Right lobe of liver (tissue), 6 donors: ENCODE measurements at regions not wholly inside any gene's neighbourhood (a gene's known extent, or its start where the extent isn't known, plus 50 kb on each side); places are given as distances from the start of the nearest gene placed in this dataset.

Experiments
- ATAC-seq, 4 donors: fragments of 200-7000 bp; cut with Tn5 transposase; one replicate each; pipeline ENCODE4 v1.9.1; 2020; ENCODE audit warnings: mild to moderate bottlenecking in 4 of 4, moderate library complexity in 4 of 4
- DNase-seq, 3 donors: peaks; one replicate each; pipeline ENCODE4 v3.0.0-alpha.2; 2020
- H3K27ac ChIP-seq, 3 donors: fragments of 200-600 bp; one replicate each; pipeline ENCODE4 v1.8.0; 2022
- H3K27me3 ChIP-seq, 2 donors: fragments of 200-600 bp; one replicate each; pipeline ENCODE4 v1.8.0; 2022
- H3K36me3 ChIP-seq, 4 donors: fragments of 200-600 bp; sonication (generic) in 1 of 4; one replicate each; pipeline versions ENCODE4 v1.5.1 to v1.8.0; 2017 to 2022; ENCODE audit warnings: control low read depth in 1 of 4
- H3K4me1 ChIP-seq, 4 donors: fragments of 200-600 bp; sonication (generic) in 1 of 4; one replicate each; pipeline versions ENCODE4 v1.5.1 to v1.8.0; 2017 to 2022; ENCODE audit warnings: control low read depth in 1 of 4
- H3K4me3 ChIP-seq, 3 donors: fragments of 200-600 bp; one replicate each; pipeline ENCODE4 v1.8.0; 2022
- H3K9me3 ChIP-seq, 4 donors: fragments of 200-600 bp; sonication (generic) in 1 of 4; one replicate each; pipeline versions ENCODE4 v1.5.1 to v1.8.0; 2017 to 2022; ENCODE audit warnings: control low read depth in 1 of 4
- POLR2A ChIP-seq: fragments of 450-650 bp; IDR thresholded peaks from one replicate; pipeline ENCODE4 v1.6.1; 2017; ENCODE audit warnings: antibody characterized with exemption, mild to moderate bottlenecking
- WGBS: methylation state at CpG from one replicate; pipeline ENCODE4 v1.1.6; 2018; ENCODE audit warnings: low coverage, low lambda C conversion rate; ENCODE audit not compliant: insufficient coverage; ENCODE audit errors: missing lambda C conversion rate; 5-methylcytosine and 5-hydroxymethylcytosine counted together
- intact Hi-C, 2 donors: fragments of 100-400 bp; cut with DNase I; formaldehyde crosslinking; loops; one replicate each; pipeline versions ENCODE4 v1.11.2 to v1.14.1; 2022
- TF ChIP-seq, protein P1 (sequence below), 4 donors: fragments of 200-600 bp in 3 of 4; fragments of 450-650 bp in 1 of 4; IDR thresholded peaks; one replicate each; pipeline versions ENCODE4 v1.5.1 to v1.8.0; 2016 to 2022; ENCODE audit warnings: antibody characterized with exemption in 4 of 4, mild to moderate bottlenecking in 2 of 4
- donor health status: DM: no; HTN: yes; CAD: no.
- donor health status: DM: no; HTN: no; CAD: no.
- donor health status: DM: no; HTN: no; CAD: no.
- donor health status: DM: no; HTN: yes; CAD: no.
- donor health status: DM: no; HTN: yes; CAD: no.

DNA sequence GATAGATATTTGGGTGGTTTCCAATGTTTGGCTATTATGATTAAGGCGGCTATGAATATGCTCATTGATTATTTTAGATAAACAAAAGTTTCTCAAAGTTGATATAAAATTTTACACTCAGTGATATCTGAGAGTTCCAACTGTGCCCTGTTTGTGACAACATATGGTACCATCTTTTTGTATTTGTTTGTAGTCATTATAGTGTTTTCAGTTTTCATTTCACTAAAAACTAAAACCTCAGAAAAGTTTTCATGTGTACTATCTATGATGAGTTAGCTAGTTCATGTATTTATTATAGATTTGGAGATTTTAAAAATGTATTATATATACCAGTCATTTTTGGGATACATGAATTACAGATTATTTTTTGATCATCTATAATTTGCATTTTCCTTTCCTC lies 1111.4 kb downstream of the CDH18 start:
- TF ChIP-seq POLR2A = no peak
- TF ChIP-seq, protein P1, sequence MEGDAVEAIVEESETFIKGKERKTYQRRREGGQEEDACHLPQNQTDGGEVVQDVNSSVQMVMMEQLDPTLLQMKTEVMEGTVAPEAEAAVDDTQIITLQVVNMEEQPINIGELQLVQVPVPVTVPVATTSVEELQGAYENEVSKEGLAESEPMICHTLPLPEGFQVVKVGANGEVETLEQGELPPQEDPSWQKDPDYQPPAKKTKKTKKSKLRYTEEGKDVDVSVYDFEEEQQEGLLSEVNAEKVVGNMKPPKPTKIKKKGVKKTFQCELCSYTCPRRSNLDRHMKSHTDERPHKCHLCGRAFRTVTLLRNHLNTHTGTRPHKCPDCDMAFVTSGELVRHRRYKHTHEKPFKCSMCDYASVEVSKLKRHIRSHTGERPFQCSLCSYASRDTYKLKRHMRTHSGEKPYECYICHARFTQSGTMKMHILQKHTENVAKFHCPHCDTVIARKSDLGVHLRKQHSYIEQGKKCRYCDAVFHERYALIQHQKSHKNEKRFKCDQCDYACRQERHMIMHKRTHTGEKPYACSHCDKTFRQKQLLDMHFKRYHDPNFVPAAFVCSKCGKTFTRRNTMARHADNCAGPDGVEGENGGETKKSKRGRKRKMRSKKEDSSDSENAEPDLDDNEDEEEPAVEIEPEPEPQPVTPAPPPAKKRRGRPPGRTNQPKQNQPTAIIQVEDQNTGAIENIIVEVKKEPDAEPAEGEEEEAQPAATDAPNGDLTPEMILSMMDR (IDR thresholded peaks at IDR 0.05) = no peak
- 71% methylated on average over 1 of the region's 1 CpG for WGBS
- no peak for ATAC-seq
- Histone ChIP-seq H3K4me1 (no peaks in the 10 kb centered on the region), H3K27me3 (no peaks in the 10 kb centered on the region), H3K9me3 (no peaks in the 10 kb centered on the region), H3K27ac (no peak overlapping the region), H3K36me3 (no peaks in the 10 kb centered on the region), H3K4me3 (no peak overlapping the region)
- DNase-seq = no peak
- intact Hi-C loops = no loop called here

DNA sequence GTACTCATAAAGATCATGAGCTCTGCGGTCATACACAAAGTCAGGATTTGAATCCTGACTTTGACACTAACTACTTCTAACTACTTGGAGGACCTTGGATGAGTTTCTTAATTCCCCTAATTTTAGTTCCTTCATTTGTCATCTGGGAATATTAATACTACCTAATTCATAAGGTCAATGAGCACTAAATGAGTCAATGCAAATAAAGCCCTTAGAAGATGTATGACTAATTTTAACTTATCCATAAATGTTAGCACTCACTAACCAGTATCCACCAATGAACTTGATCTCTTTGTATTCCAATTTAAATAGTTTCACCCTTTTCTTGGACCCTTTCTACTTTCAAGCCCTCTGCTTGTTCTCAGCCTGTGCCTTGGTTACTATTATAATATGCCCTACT lies 1106.4 kb downstream of the CDH18 start:
- no peak for ATAC-seq
- Histone ChIP-seq H3K9me3 (no peaks in the 10 kb centered on the region), H3K36me3 (no peaks in the 10 kb centered on the region), H3K27ac (no peak overlapping the region), H3K4me1 (no peaks in the 10 kb centered on the region), H3K4me3 (no peak overlapping the region), H3K27me3 (no peaks in the 10 kb centered on the region)
- intact Hi-C loops = no loop called here
- 88% methylated on average over 1 of the region's 1 CpG for WGBS
- DNase-seq = no peak
- TF ChIP-seq POLR2A = no peak
- TF ChIP-seq, protein P1 (IDR thresholded peaks at IDR 0.05) = no peak

DNA sequence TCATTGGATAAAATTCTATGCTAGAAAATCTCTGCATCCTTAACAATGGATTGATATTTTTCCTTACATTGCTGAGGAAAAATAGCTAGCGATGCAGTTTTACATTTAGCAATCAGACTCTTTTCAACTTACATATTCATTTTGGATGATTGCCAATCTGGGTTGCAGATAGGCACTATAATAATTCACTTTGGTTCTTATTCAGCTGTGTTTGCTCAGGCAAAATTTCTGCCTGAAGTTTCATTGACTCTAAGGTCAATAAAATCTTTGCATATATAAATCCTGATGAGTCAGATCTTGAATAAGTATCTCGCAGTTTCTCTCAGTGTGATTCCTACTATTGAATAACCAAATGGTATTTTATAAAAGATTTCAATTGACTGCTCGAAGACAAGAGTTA lies 1105.8 kb downstream of the CDH18 start:
- no peak for TF ChIP-seq POLR2A
- TF ChIP-seq, protein P1 (IDR thresholded peaks at IDR 0.05) = no peak
- H3K4me3 ChIP-seq = no peak overlapping the region
- DNase-seq = no peak
- no peak for ATAC-seq
- H3K4me1 ChIP-seq = no peaks in the 10 kb centered on the region
- H3K27me3 ChIP-seq = no peaks in the 10 kb centered on the region
- WGBS = 54% methylated on average over 3 of the region's 3 CpGs
- intact Hi-C loops = no loop called here
- H3K27ac ChIP-seq = no peak overlapping the region
- no peaks in the 10 kb centered on the region for H3K9me3 ChIP-seq
- no peaks in the 10 kb centered on the region for H3K36me3 ChIP-seq

DNA sequence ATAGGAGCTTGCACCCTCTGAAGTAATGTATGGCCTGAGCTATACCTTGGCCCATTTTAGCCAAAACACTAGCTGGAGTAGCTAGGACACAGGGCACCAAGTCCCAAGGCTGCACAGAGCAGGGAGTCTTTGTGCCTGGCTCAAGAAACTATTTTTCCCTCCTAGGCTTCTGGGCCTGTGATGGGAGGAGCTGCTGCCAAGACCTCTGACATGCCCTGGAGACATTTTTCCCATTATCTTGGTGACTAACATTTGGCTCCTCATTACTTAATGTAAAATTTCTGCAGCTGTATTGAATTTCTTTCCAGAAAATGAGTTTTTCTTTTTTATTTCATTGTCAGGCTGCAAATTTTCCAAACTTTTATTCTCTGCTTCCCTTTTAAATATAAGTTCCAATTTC lies 1099.2 kb downstream of the CDH18 start:
- Histone ChIP-seq H3K9me3 (no peaks in the 10 kb centered on the region), H3K4me3 (no peak overlapping the region), H3K4me1 (no peaks in the 10 kb centered on the region), H3K27ac (no peak overlapping the region), H3K27me3 (no peaks in the 10 kb centered on the region), H3K36me3 (no peaks in the 10 kb centered on the region)
- ATAC-seq = no peak
- DNase-seq = no peak
- TF ChIP-seq POLR2A = no peak
- TF ChIP-seq, protein P1 (IDR thresholded peaks at IDR 0.05) = no peak
- intact Hi-C loops = no loop called here

DNA sequence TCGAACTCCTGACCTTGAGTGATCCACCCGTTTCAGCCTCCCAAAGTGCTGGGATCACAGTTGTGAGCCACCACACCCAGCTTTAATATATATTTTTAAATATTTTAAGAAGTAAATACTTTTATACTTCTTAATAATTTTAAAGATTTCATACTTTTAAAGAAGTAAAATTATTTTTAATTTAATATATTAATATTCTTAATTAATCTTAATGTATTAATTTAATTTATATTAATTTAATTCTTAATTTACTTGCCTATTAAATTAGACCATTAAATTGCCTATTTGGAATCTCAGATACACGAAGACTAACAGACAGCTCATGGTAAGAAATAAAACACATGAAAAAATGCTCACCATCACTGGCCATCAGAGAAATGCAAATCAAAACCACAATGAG lies 1087.4 kb downstream of the CDH18 start:
- no peaks in the 10 kb centered on the region for H3K36me3 ChIP-seq

More for the DNA sequence above, 1087.4 kb downstream of the CDH18 start:
- 40% methylated on average over 3 of the region's 3 CpGs for WGBS
- intact Hi-C loops = no loop called here
- Histone ChIP-seq H3K4me3 (no peak overlapping the region), H3K4me1 (no peaks in the 10 kb centered on the region), H3K27me3 (no peaks in the 10 kb centered on the region), H3K27ac (no peak overlapping the region), H3K9me3 (no peaks in the 10 kb centered on the region)
- DNase-seq (no peak), ATAC-seq (no peak)
- TF ChIP-seq, protein P1 (IDR thresholded peaks at IDR 0.05) = no peak
- TF ChIP-seq POLR2A = no peak
